NCI-H1694 (cell line): ENCODE measurements at regions not wholly inside any gene's neighbourhood (a gene's known extent, or its start where the extent isn't known, plus 50 kb on each side); places are given as distances from the start of the nearest gene placed in this dataset.

Experiments
- DNase-seq: peaks from one replicate; lab custom pipeline; 2025; lab: John Stamatoyannopoulos, UW

GRCh38 chr1:37240897-37241296 lies 206.6 kb upstream of the GRIK3 start:
- peak; percentile 68 for DNase-seq

- DNase-seq, result no peak
Observed at GRCh38 chr1:37242501-37242900, 208.2 kb upstream of the GRIK3 start.

- DNase-seq, result no peak
Observed at GRCh38 chr1:37243368-37244082, 209.2 kb upstream of the GRIK3 start.

GRCh38 chr1:37244083-37244480 lies 209.8 kb upstream of the GRIK3 start:
- no peak for DNase-seq

- no peak for DNase-seq
Observed at GRCh38 chr1:37244815-37245214, 210.5 kb upstream of the GRIK3 start.

GRCh38 chr1:37246631-37247030 lies 212.3 kb upstream of the GRIK3 start:
- no peak for DNase-seq

GRCh38 chr1:37250371-37250770 lies 216.1 kb upstream of the GRIK3 start:
- no peak for DNase-seq

- no peak for DNase-seq
Observed at GRCh38 chr1:37255136-37255795, 219.1 kb upstream of the ZC3H12A start.

- no peak for DNase-seq
Observed at GRCh38 chr1:37255868-37256267, 218.5 kb upstream of the ZC3H12A start.

GRCh38 chr1:37257646-37258045 lies 216.7 kb upstream of the ZC3H12A start:
- DNase-seq, result no peak

- no peak for DNase-seq
Observed at GRCh38 chr1:37258068-37258467, 216.3 kb upstream of the ZC3H12A start.

GRCh38 chr1:37259019-37259418 lies 215.4 kb upstream of the ZC3H12A start:
- DNase-seq, result no peak

- no peak for DNase-seq
Observed at GRCh38 chr1:37261129-37261528, 213.3 kb upstream of the ZC3H12A start.

GRCh38 chr1:37262439-37263170 lies 211.8 kb upstream of the ZC3H12A start:
- DNase-seq, result no peak

- no peak for DNase-seq
Observed at GRCh38 chr1:37265156-37265555, 209.2 kb upstream of the ZC3H12A start.

GRCh38 chr1:37265786-37266667 lies 208.4 kb upstream of the ZC3H12A start:
- no peak for DNase-seq

- no peak for DNase-seq
Observed at GRCh38 chr1:37267111-37267835, 207.1 kb upstream of the ZC3H12A start.

GRCh38 chr1:37270639-37271038 lies 203.7 kb upstream of the ZC3H12A start:
- DNase-seq, result no peak

- no peak for DNase-seq
Observed at GRCh38 chr1:37272626-37273025, 201.8 kb upstream of the ZC3H12A start.

- no peak for DNase-seq
Observed at GRCh38 chr1:37274486-37274885, 199.9 kb upstream of the ZC3H12A start.

GRCh38 chr1:37274938-37275631 lies 199.3 kb upstream of the ZC3H12A start:
- no peak for DNase-seq
